ENCODE measurements at regions not wholly inside any gene's neighbourhood (a gene's known extent, or its start where the extent isn't known, plus 50 kb on each side); places are given as distances from the start of the nearest gene placed in this dataset.
"Not testable (repeated sequence)": the region's sequence is repeated elsewhere in the genome, so short reads cannot be mapped to it uniquely, and the experiment has no call there.

DNA sequence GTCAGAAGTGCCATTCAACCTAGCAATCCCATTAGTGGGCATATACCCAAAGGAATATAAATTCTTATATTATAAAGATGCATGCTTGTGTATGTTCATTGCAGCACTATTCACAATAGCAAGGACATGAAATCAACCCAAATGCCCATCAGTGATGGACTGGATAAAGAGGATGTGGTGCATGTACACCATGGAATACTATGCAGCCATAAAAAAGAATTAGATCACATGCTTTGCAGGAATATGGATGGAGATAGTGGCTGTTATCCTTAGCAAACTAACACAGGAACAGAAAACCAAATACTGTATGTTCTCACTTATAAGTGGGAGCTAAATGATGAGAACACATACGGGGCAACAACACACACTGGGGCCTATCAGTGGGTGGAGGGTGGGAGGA is 75.5 kb upstream of the UCN3 start:
- DNase-seq; H3K36me3 Mint-ChIP-seq (ENCODE audit: low read depth); H3K27ac Mint-ChIP-seq; H3K27me3 Mint-ChIP-seq (ENCODE audit: low read depth); intact Hi-C loops (cut with micrococcal nuclease); H3K4me3 Mint-ChIP-seq; CTCF ChIA-PET; H3K9me3 Mint-ChIP-seq: not testable (repeated sequence)
- H3K4me1 Mint-ChIP-seq (ENCODE audit: low read depth): peaks cover 54% of the 10 kb centered on the region

- peak; percentile 86 for DNase-seq
- intact Hi-C loops (cut with micrococcal nuclease): loop anchor here (1.0 to 10.0 kb wide), 11 partner anchors 8 to 1549 kb away; partner anchors contain the start of genes AKR1E2, IL15RA and TASOR2
- Mint-ChIP-seq H3K27ac (peak overlapping the region; percentile 96), H3K4me3 (peak overlapping the region; percentile 85), H3K36me3 (ENCODE audit: low read depth) (peaks cover 28% of the 10 kb centered on the region), H3K9me3 (peaks cover 5% of the 10 kb centered on the region), H3K27me3 (ENCODE audit: low read depth) (no peaks in the 10 kb centered on the region), H3K4me1 (ENCODE audit: low read depth) (peaks cover 66% of the 10 kb centered on the region)
- CTCF ChIA-PET: interaction anchor here (0.9 to 1.9 kb wide), 5 partner anchors 35 to 477 kb away, joined by 3 to 8 read pairs (median 4); no protein-coding TSS in a partner anchor
Observed at GRCh38 chr10:5291501-5292195, 73.1 kb upstream of the UCN3 start.

DNA sequence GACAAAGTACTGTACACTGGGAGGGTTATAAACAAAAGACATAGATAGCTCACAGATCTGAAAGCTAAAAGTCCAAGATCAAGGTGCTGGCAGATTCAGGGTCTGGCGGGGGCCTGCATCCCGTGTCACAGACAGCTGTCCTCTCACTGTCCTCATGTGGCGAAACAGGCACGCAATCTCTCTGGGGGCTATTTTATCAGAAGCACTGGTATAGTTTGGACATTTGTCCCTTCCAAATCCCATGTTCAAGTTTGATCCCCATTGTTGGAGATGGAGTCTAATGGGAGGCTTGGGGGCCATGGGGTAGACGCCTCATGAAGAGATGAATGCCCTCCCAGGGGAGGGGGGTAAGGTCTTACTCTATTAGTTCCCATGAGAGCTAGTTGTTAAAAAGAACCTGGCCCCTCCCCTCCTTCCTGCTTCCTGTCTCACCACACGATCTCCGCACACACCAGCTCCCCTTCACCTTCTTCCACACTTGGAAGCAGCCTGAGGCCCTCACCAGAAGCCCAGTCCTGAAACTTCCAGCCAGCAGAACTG is 72.5 kb upstream of the UCN3 start:
- CTCF ChIA-PET: interaction anchor here (0.6 to 1.0 kb wide), 4 partner anchors 18 to 443 kb away, joined by 3 read pairs; no protein-coding TSS in a partner anchor

DNA sequence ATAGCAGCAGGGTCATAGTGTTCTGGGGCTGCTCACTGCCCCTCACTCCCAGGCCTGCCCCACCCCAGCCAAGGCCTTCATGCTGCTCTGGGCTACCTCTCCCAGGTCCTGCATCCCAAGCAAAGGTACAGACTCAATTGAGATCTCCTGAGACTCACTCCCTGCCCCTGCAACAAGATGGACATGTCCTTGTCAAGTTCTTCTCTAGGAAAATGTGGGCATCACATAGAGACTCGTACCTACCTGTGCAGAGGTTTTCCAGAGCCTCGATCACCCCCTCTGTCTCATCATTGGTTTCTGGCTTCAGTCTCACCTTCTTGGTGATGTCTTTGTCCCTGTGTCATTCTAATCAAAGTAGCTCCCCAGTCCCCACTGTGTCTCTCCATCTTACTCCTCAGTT is 71.8 kb upstream of the UCN3 start:
- intact Hi-C loops (cut with micrococcal nuclease): loop anchor here (1.0 to 10.0 kb wide), 8 partner anchors 24 to 1551 kb away; partner anchors contain the start of genes AKR1E2 and IL15RA
- Mint-ChIP-seq H3K27ac (peak overlapping the region; percentile 96), H3K36me3 (ENCODE audit: low read depth) (peaks cover 39% of the 10 kb centered on the region), H3K4me3 (peak overlapping the region; percentile 85), H3K4me1 (ENCODE audit: low read depth) (peaks cover 75% of the 10 kb centered on the region)
- not testable (repeated sequence) for H3K27me3 Mint-ChIP-seq (ENCODE audit: low read depth); DNase-seq; H3K9me3 Mint-ChIP-seq
- CTCF ChIA-PET: interaction anchor here (0.6 to 1.2 kb wide), 7 partner anchors 17 to 1055 kb away, joined by 3 to 5 read pairs (median 3); no protein-coding TSS in a partner anchor

More for the DNA sequence above, 72.5 kb upstream of the UCN3 start:
- Mint-ChIP-seq H3K27me3 (ENCODE audit: low read depth) (no peaks in the 10 kb centered on the region), H3K4me3 (peak overlapping the region; percentile 85), H3K9me3 (peaks cover 5% of the 10 kb centered on the region), H3K4me1 (ENCODE audit: low read depth) (peaks cover 68% of the 10 kb centered on the region), H3K36me3 (ENCODE audit: low read depth) (peaks cover 33% of the 10 kb centered on the region), H3K27ac (peak overlapping the region; percentile 96)
- DNase-seq: peak; percentile 75
- intact Hi-C loops (cut with micrococcal nuclease): loop anchor here (1.0 to 10.0 kb wide), 8 partner anchors 25 to 1550 kb away; partner anchors contain the start of genes AKR1E2 and IL15RA

DNA sequence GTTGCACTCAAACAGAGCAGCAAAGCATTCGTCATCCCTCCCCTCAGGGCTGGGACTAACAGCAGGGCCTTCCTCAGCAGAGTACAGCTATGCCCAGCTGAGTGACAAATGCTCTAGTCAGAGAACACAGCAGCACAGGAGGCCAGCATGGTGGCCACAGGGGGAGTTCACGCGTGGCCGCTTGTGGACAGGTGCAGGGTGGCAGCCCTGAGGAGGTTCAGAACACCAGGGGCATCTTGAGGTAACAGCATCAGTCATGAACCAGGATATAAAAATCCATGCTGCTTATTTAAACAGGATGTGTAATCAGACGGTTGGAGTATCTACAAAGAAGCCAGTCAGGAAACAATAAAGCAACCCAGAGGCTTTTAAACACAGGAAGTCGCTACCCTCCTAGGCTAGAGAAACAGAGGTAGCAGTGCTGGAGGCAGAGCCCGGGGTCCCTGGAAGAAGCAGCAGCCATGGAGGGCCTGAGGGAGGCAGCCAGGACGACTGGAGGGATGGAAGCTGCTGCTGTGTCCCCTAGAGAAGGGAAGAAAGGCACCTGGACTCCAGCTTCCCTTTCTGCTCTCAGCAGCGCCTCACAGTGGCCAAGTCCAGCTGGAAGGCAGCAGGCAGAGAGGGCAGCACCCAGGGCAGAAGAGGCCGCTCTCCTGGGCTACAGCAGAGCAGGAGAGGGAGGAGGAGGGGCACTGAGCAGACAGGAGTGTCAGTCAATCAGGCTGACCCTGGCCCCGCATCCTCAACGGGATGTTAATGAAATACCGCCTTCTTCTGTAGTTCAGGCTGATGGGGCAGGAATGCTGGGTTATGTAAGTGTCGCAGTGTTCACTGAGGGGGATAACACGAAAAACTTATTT is 70.8 kb upstream of the UCN3 start:
- Mint-ChIP-seq H3K4me3 (peak overlapping the region; percentile 85), H3K27ac (peak overlapping the region; percentile 96), H3K36me3 (ENCODE audit: low read depth) (peaks cover 45% of the 10 kb centered on the region), H3K9me3 (peaks cover 8% of the 10 kb centered on the region), H3K27me3 (ENCODE audit: low read depth) (no peaks in the 10 kb centered on the region), H3K4me1 (ENCODE audit: low read depth) (peaks cover 73% of the 10 kb centered on the region)
- intact Hi-C loops (cut with micrococcal nuclease): loop anchor here (5.0 to 10.0 kb wide), 6 partner anchors 251 to 1552 kb away; partner anchors contain the start of genes AKR1E2 and IL15RA
- CTCF ChIA-PET: interaction anchor here (0.6 to 1.2 kb wide), 5 partner anchors 9 to 1054 kb away, joined by 3 to 6 read pairs (median 4); no protein-coding TSS in a partner anchor
- DNase-seq: peak; percentile 92

- intact Hi-C loops (cut with micrococcal nuclease): loop anchor here (1.0 to 10.0 kb wide), 5 partner anchors 20 to 757 kb away; partner anchors contain the start of gene IL15RA
- CTCF ChIA-PET: interaction anchor here (0.7 to 1.2 kb wide), 2 partner anchors 59 to 86 kb away, joined by 3 read pairs; no protein-coding TSS in a partner anchor
- H3K27ac Mint-ChIP-seq: peak overlapping the region; percentile 96
- H3K4me1 Mint-ChIP-seq (ENCODE audit: low read depth): peaks cover 49% of the 10 kb centered on the region
- H3K27me3 Mint-ChIP-seq (ENCODE audit: low read depth): no peaks in the 10 kb centered on the region
- peaks cover 3% of the 10 kb centered on the region for H3K9me3 Mint-ChIP-seq
- H3K4me3 Mint-ChIP-seq: no peak overlapping the region
- peak; percentile 66 for DNase-seq
- H3K36me3 Mint-ChIP-seq (ENCODE audit: low read depth): peaks cover 67% of the 10 kb centered on the region
Observed at GRCh38 chr10:5297466-5297865, 67.3 kb upstream of the UCN3 start.

GRCh38 chr10:5297996-5298395 is 66.8 kb upstream of the UCN3 start:
- Mint-ChIP-seq H3K9me3 (peaks cover 3% of the 10 kb centered on the region), H3K27ac (peak overlapping the region; percentile 96), H3K4me1 (ENCODE audit: low read depth) (peaks cover 48% of the 10 kb centered on the region), H3K27me3 (ENCODE audit: low read depth) (no peaks in the 10 kb centered on the region), H3K36me3 (ENCODE audit: low read depth) (peaks cover 67% of the 10 kb centered on the region), H3K4me3 (no peak overlapping the region)
- intact Hi-C loops (cut with micrococcal nuclease): loop anchor here (1.0 to 10.0 kb wide), 5 partner anchors 19 to 757 kb away; partner anchors contain the start of gene IL15RA
- CTCF ChIA-PET: interaction anchor here (0.7 to 1.2 kb wide), 2 partner anchors 58 to 85 kb away, joined by 3 read pairs; no protein-coding TSS in a partner anchor
- DNase-seq: no peak

GRCh38 chr10:5299950-5300349 is 64.8 kb upstream of the UCN3 start:
- no peaks in the 10 kb centered on the region for H3K27me3 Mint-ChIP-seq (ENCODE audit: low read depth)
- no peak overlapping the region for H3K4me3 Mint-ChIP-seq
- CTCF ChIA-PET: interaction anchor here (0.7 kb wide), 1 partner anchor 137 kb away, joined by 3 read pairs; no protein-coding TSS in a partner anchor
- peaks cover 14% of the 10 kb centered on the region for H3K9me3 Mint-ChIP-seq
- no peak overlapping the region for H3K27ac Mint-ChIP-seq
- intact Hi-C loops (cut with micrococcal nuclease): loop anchor here (10.0 kb wide), 3 partner anchors 245 to 755 kb away; partner anchors contain the start of gene IL15RA
- DNase-seq: no peak
- H3K4me1 Mint-ChIP-seq (ENCODE audit: low read depth): peaks cover 41% of the 10 kb centered on the region
- H3K36me3 Mint-ChIP-seq (ENCODE audit: low read depth): peaks cover 73% of the 10 kb centered on the region

DNA sequence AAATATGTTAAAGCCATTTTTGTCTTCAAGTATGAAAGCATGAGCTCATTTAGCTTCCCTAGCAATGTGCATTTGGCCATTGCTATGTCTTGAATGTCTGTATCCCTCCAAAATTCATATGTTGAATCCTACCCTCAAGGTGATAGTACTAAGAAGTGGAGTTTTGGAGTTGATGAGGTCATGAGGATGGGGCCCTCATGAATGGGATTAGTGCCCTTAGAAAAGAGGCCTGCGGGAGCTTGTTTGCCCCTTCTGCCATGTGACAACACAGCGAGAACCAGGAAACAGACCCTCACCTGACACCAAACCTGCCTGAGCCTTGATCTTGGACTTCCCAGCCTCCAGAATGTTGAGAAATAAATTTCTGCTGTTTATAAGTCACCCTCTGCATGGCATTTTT is 61.3 kb upstream of the UCN3 start:
- no peak overlapping the region for H3K4me3 Mint-ChIP-seq
- CTCF ChIA-PET: no interaction called here
- no peaks in the 10 kb centered on the region for H3K27me3 Mint-ChIP-seq (ENCODE audit: low read depth)
- DNase-seq: no peak
- peaks cover 5% of the 10 kb centered on the region for H3K4me1 Mint-ChIP-seq (ENCODE audit: low read depth)
- peaks cover 44% of the 10 kb centered on the region for H3K36me3 Mint-ChIP-seq (ENCODE audit: low read depth)
- intact Hi-C loops (cut with micrococcal nuclease): no loop called here
- H3K9me3 Mint-ChIP-seq: peaks cover 14% of the 10 kb centered on the region
- H3K27ac Mint-ChIP-seq: no peak overlapping the region

GRCh38 chr10:5305374-5305773 is 59.4 kb upstream of the UCN3 start:
- intact Hi-C loops (cut with micrococcal nuclease): no loop called here
- peaks cover 14% of the 10 kb centered on the region for H3K9me3 Mint-ChIP-seq
- no peak overlapping the region for H3K27ac Mint-ChIP-seq
- no peaks in the 10 kb centered on the region for H3K27me3 Mint-ChIP-seq (ENCODE audit: low read depth)
- H3K36me3 Mint-ChIP-seq (ENCODE audit: low read depth): peaks cover 32% of the 10 kb centered on the region
- no peak for DNase-seq
- CTCF ChIA-PET: no interaction called here
- H3K4me3 Mint-ChIP-seq: no peak overlapping the region
- peaks cover 5% of the 10 kb centered on the region for H3K4me1 Mint-ChIP-seq (ENCODE audit: low read depth)

DNA sequence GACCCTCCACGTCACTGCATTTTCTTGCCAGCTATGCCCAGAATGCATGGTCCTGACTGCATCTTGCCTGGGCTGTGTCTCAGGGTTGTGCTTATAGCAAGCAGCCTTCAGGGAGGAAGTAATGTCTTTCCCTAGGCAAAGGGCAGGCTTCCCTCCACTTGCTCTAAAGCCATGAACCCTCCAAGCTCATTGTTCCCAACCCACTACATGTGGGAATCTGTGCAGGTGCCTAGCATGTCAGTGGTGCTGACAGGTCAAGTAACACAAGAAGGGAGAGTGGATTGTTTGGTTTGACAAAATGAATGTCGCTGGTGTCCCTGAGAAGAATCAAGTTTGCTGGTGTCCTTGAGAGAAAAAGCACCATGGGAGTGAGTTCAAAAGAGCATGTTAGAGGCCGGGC is 53.9 kb upstream of the UCN3 start:
- H3K9me3 Mint-ChIP-seq: peaks cover 4% of the 10 kb centered on the region
- no peak overlapping the region for H3K27ac Mint-ChIP-seq
- H3K27me3 Mint-ChIP-seq (ENCODE audit: low read depth): no peaks in the 10 kb centered on the region
- CTCF ChIA-PET: no interaction called here
- no peak overlapping the region for H3K4me3 Mint-ChIP-seq
- no peak for DNase-seq
- intact Hi-C loops (cut with micrococcal nuclease): no loop called here
- peaks cover 4% of the 10 kb centered on the region for H3K36me3 Mint-ChIP-seq (ENCODE audit: low read depth)
- H3K4me1 Mint-ChIP-seq (ENCODE audit: low read depth): peaks cover 27% of the 10 kb centered on the region

All from activated naive CD4-positive, alpha-beta T cell treated with anti-CD3 and anti-CD28 coated beads for 36 hours (primary cell).